ENCODE measurements at regions not wholly inside any gene's neighbourhood (a gene's known extent, or its start where the extent isn't known, plus 50 kb on each side); places are given as distances from the start of the nearest gene placed in this dataset.

GRCh38 chr5:56585999-56586691, 229.2 kb upstream of the MAP3K1 start:
- DNase-seq = no peak

DNA sequence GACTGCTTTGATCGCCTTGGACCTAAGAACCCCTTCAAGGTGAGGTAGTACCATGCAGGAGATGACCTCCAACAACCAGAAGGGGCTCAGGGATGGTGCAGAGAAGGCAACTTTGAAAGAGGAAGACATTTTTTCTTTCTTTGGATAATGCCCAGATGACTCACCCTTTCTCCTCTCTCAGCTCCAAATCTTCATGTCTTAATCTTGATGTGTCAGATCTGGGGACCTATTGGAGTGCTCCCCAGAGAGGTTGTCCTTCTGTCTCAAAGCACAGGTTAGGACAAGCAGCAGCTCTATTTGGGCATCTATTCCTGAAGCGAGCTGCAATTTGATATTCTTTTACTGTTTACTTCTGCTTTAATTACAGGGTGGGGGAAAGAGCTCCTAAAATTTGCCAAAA, 229.9 kb upstream of the MAP3K1 start:
- no peak for DNase-seq

- no peak for DNase-seq
Observed at GRCh38 chr5:56581426-56581825, 233.9 kb upstream of the MAP3K1 start.

DNA sequence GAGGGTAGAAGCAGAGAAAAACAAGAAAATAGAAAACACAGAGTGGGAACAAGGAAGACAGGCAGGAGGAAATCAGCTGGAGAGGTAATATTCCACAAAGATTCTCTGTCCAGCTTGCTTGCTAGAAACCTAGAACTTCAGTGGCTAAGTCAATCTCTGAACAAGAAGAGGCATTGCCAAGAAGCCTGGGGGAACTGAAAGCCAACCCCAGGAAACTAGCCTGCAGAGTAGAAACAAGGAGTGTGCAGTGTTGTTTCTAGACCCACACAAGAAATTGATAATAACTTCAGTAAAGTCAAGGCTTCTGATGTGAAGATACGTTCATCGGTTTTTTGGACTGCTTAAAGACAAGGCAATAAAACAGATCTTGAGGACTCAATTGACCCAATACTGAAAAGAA, 234.5 kb upstream of the MAP3K1 start:
- DNase-seq = no peak

DNA sequence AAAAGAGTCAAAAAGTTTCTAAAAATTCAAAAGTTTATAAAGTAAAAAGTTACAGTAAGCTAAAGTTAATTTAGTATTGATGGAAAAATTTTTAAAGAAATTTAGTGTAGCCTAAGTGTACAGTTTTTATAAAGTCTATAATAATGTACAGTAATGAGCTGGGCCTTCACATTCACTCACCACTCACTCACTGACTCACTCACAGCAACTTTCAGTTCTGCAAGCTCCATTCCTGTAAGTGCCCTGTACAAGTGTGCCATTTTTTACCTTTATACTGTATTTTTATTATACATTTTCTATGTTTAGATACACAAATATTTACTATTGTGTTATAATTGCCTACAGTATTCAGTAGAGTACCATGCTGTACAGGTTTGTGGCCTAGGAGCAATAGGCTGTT, 239.5 kb upstream of the MAP3K1 start:
- no peak for DNase-seq

- no peak for DNase-seq
Observed at GRCh38 chr5:56574778-56575177, 240.6 kb upstream of the MAP3K1 start.

GRCh38 chr5:56569566-56569965, 245.8 kb upstream of the MAP3K1 start:
- DNase-seq = no peak

- DNase-seq = no peak
Observed at GRCh38 chr5:56569076-56569475, 246.3 kb upstream of the MAP3K1 start.

DNA sequence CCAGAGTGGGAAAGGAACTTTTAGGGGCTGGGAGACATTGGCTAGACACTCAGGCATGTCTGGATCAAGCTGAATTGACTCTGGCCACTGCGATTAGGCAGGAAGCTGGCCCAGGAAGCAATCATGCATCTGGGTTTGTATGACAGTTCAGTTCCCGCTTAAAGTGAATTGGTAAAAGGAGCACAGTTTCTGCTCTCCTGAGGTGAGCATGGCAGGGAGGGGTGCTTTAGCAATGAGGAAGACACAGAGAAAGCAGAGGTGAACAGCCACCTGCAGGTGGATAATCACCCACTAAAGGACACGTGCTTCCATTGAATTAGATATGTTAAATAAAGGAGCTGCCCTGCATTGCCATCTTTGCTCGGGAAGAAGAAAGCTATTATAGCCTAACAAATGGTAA, 248.1 kb upstream of the MAP3K1 start:
- no peak for DNase-seq

DNA sequence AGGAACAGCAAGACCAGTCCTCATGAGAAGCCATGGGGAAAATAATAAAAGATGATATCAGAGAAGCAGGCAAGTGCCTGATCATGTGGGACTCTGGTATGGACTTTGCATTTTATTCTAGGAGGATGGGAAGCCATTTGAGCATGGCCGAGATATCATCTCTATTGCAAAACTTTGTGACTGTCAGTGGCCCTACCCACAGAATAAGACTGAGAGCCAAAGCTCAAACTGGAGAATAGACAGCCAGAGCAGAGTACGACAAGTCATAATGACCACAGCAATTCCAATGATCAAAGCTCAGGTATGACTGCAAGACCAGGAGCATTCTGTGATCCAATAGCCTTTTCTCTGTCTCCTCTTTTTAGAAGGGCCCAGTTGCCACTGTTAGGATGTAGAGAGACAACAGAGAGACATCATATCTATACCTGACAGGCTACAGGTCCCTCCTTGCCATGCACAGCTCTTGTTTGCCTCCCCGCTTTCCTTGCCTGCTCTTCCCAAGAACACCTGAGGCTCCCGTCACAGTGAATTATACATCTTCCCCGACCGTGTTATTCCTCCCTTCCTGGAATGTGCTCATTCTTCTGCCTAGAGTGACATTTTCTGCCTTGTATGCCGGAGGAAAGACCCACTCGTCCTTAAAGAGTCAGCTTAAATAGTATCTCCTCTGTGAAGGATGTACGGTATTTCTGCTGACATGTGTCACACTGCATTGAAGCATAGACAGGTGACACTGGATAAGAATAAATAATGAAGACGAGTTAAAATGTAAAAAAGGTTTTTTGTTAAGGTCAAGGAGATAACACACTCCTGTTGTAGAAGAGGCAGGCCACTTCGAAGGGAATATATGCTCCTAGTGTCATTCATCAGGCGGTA, 248.7 kb upstream of the MAP3K1 start:
- no peak for DNase-seq

DNA sequence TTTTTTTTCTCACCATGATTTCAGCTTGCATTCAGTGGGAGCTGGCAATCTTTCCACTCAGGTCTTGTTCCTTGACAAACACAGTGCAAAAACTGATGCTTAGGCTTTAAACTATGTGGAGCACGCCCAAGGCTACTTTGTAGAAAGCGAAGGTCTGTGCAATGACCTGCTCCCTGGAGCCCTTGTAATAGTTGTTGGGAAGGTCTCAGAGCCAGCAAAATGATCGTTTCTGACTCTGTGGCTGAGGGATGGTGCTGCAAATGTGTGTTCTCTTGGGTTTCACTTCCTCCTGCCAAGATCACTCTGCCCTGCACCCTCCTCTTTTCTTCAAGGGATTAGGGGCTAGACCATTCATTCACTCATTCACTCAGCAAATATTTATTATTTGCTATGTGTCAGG, 249.7 kb upstream of the MAP3K1 start:
- DNase-seq = no peak

DNA sequence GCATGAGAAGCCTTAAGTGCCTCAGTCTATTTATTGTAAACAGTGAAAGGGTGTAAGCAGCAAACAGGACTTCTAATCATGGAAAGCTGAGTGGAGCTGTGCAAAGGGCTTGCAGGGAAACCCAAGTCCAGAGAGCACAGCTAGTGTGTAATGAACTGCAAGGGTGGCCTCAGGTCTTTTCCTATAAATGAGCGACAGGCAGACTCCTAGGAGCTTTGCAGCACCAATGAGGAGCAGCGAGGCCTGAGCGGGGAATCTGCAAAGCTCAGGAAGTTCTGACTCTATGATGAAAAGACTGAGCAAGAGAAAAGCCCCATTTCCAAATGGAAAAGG, 250.1 kb upstream of the MAP3K1 start:
- no peak for DNase-seq

- DNase-seq = no peak
Observed at GRCh38 chr5:56564541-56565282, 250.6 kb upstream of the MAP3K1 start.

- DNase-seq = no peak
Observed at GRCh38 chr5:56561455-56561854, 253.9 kb upstream of the MAP3K1 start.

DNA sequence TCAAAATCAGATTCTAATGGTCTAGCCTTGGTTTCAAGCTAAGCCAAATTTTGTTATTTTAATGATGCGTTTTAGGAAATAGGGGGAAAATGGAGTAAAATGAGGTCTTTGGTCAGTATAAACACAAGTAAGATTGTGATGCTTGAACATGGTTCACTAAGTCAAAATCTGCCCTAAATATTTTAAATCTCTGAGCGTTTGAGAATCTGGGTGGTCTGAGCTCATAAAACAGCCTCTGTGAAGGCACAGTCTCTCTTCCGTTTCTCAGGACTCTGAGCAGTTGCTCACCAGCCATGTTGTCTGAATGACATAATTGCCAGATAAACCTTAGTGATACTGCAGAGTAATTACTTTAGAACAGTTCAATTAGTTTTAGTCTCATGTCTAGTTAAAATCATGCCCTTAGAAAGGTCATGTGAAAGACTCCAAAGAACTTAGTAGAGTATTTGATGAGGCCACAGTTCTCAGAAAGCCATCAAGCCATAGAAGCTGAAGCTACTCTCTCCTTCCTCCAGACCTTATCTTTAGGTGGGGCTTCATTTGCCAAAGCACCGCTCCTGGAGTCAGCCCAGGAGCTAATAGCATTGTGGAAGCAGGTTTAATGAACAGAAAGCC, 257.1 kb upstream of the MAP3K1 start:
- DNase-seq = no peak

DNA sequence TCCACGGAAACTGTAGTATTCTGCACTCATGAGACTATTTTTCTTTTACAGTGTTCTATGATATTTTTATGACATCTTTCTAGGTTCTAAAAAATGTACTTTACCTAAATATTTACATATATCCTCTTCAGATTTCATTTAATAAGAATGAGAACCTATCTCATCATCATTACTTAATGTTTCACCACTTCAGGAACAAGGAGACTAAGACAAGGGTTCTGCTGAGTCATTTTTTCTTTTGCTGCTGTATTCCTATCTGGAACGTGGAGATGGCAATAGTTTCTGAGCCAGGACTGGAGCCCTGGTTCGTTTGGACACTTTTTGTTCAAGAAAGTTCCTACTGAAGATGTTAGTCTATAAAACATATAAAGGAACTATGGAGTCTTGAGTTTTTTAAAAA, 258.2 kb upstream of the MAP3K1 start:
- no peak for DNase-seq

GRCh38 chr5:56552612-56553268, 262.6 kb upstream of the MAP3K1 start:
- no peak for DNase-seq

DNA sequence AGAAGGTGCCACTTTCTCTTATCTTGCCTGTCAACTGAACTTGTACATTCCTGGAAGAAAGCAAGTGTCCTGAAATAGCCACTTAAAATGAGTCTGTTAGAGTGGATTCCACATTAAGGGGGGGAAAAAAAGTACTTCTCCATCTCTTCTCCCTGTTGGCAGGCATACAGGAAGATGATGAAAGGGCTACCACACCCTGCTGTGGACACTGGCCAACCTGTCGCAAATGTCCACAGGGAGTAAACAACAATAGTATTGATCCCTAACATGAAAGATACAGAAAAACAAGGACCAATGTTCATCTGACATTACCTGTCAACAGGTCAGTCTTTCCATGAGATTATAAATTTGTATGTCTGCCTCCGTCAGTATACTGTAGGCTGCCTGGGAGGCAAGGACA, 265.1 kb upstream of the MAP3K1 start:
- no peak for DNase-seq

- no peak for DNase-seq
Observed at GRCh38 chr5:56549096-56549886, 266.1 kb upstream of the MAP3K1 start.

- no peak for DNase-seq
Observed at GRCh38 chr5:56545016-56545415, 270.3 kb upstream of the MAP3K1 start.

DNA sequence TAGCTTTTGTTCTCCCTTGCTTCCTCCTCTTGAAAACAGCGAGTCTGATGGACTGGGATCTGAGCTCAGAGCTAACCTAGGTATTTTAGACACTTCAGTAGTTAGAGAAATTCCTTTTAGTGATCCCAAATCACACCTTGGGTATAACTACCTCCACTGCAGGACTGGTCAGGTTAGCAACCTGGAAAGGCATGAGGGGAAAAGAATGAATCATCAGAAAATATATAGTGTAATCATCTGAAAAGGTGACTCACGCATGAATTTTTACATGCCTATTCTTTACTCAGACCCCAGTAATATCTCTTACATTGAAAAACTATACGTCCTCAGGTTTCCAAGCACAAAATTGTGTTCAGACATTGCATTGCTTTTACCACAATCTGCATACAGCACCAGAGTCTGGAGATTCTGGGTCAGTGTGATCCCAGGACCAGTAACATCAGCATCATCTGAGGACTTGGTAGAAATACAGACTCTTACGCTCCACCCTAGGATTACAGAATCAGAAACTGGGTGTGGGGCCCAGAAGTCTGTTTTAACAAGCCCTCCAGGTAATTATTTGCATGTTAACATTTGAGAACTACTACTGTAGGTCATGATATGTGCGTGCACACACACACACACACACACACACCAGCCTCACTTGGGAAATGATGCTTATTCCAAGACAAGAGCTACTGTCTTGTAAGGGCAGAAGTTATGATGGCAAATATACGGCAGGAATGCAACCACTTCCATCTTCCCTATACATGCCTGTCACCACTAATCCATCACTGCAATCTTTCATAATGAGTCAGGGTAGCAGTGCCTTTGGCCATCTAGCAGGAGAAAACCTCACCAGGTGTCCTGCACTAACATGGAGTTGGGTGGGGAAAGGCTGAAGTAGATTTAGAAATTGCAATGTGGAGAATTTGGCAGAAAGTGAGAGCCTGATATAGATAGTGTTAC, 271.6 kb upstream of the MAP3K1 start:
- no peak for DNase-seq

Measured in activated CD4-positive, CD25-positive, alpha-beta regulatory T cell treated with anti-CD3 and anti-CD28 coated beads, Interleukin-2, amount 50 U/mL, for 72 hours (primary cell).